Memory B cell (primary cell): ENCODE measurements at regions not wholly inside any gene's neighbourhood (a gene's known extent, or its start where the extent isn't known, plus 50 kb on each side); places are given as distances from the start of the nearest gene placed in this dataset.

Source experiments
- ATAC-seq: fragments of 150-1000 bp; cut with Tn5 transposase; 2 replicates; pipeline ENCODE4 v1.10.0; 2021; ENCODE audit warnings: low read depth, mild to moderate bottlenecking, moderate library complexity
- DNase-seq, 2 donors: peaks; one replicate each; pipeline ENCODE4 v3.0.0; 2022; ENCODE audit warnings: low spot score in 2 of 2
- H3K27ac Mint-ChIP-seq: one replicate; pipeline ENCODE4 v1.8.0; 2022; ENCODE audit warnings: mild to moderate bottlenecking, moderate library complexity, mixed read lengths
- H3K27me3 Mint-ChIP-seq: one replicate; pipeline ENCODE4 v1.8.0; 2022; ENCODE audit warnings: mixed read lengths
- H3K36me3 Mint-ChIP-seq: one replicate; pipeline ENCODE4 v1.8.0; 2022; ENCODE audit warnings: mild to moderate bottlenecking, mixed read lengths
- H3K4me1 Mint-ChIP-seq: one replicate; pipeline ENCODE4 v1.8.0; 2022; ENCODE audit warnings: mixed read lengths
- H3K4me3 Mint-ChIP-seq: one replicate; pipeline ENCODE4 v1.8.0; 2022; ENCODE audit warnings: mild to moderate bottlenecking, moderate library complexity, mixed read lengths
- H3K9me3 Mint-ChIP-seq: one replicate; pipeline ENCODE4 v1.8.0; 2022; ENCODE audit warnings: mixed read lengths

DNA sequence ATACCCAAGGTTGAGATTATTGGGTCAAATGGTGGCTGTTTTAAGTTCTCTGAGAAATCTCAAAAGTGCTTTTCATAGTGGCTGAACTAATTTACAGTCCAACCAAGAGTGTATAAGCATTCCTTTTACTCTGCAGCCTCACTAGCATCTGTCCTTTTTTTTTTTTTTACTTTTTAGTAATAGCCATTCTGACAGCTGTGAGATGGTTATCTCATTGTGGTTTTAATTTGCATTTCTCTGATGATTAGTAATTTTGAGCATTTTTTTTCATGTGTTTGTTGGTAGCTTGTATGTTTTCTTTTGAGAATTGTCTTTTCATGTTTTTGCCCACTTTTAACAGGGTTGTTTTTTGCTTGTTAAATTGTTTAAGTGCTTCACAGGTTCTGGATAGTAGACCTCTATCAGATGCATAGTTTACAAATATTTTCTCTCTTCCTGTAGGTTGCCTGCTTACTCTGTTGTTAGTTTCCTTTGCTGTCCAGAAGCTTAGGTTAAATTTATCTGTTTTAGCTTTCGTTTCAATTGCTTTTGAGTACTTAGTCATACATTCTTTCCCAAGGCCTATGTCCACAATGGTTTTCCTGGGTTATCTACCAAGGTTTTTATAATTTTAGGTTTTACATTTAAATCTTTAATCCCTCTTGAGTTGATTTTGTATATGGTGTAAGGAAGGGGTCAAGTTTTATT is 881.3 kb upstream of the SEL1L start:
- peaks cover 3% of the 10 kb centered on the region for H3K4me1 Mint-ChIP-seq
- H3K36me3 Mint-ChIP-seq, result no peaks in the 10 kb centered on the region
- no peak overlapping the region for H3K4me3 Mint-ChIP-seq
- ATAC-seq, result no peak
- H3K27me3 Mint-ChIP-seq, result no peaks in the 10 kb centered on the region
- no peak overlapping the region for H3K27ac Mint-ChIP-seq
- peaks cover 14% of the 10 kb centered on the region for H3K9me3 Mint-ChIP-seq
- no peak for DNase-seq

GRCh38 chr14:82419933-82420332 is 886.3 kb upstream of the SEL1L start:
- H3K27me3 Mint-ChIP-seq, result no peaks in the 10 kb centered on the region
- ATAC-seq (no peak), DNase-seq (no peak)
- peaks cover 9% of the 10 kb centered on the region for H3K9me3 Mint-ChIP-seq
- no peaks in the 10 kb centered on the region for H3K36me3 Mint-ChIP-seq
- no peak overlapping the region for H3K4me3 Mint-ChIP-seq
- H3K27ac Mint-ChIP-seq, result no peak overlapping the region
- H3K4me1 Mint-ChIP-seq, result no peaks in the 10 kb centered on the region

- H3K27me3 Mint-ChIP-seq, result no peaks in the 10 kb centered on the region
- H3K4me3 Mint-ChIP-seq, result no peak overlapping the region
- no peaks in the 10 kb centered on the region for H3K36me3 Mint-ChIP-seq
- H3K27ac Mint-ChIP-seq, result no peak overlapping the region
- peaks cover 9% of the 10 kb centered on the region for H3K9me3 Mint-ChIP-seq
- H3K4me1 Mint-ChIP-seq, result no peaks in the 10 kb centered on the region
- DNase-seq (no peak), ATAC-seq (no peak)
Observed at GRCh38 chr14:82420871-82421270, 887.2 kb upstream of the SEL1L start.

GRCh38 chr14:82421286-82421685 is 887.6 kb upstream of the SEL1L start:
- no peaks in the 10 kb centered on the region for H3K4me1 Mint-ChIP-seq
- peaks cover 9% of the 10 kb centered on the region for H3K9me3 Mint-ChIP-seq
- no peaks in the 10 kb centered on the region for H3K27me3 Mint-ChIP-seq
- no peaks in the 10 kb centered on the region for H3K36me3 Mint-ChIP-seq
- H3K27ac Mint-ChIP-seq, result no peak overlapping the region
- no peak for DNase-seq
- ATAC-seq, result no peak
- H3K4me3 Mint-ChIP-seq, result no peak overlapping the region

DNA sequence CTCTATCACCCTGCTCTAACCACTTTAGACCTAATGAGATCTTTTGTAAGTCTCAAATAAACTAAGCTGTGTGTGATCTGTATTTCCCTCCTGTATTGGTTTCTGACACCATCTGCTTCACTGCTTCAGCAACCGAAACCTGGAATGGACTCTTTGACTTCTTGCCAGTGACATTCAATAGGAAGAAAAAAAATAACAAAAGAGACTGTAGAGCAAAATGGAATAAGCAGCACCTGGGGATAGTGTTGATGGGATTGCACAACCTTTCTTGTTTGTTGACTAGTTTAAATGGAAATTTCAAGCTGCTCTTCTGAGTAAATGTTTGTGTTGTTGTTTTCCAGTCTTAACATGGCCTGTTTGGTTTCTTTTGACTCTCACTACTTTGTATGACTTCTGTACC is 888.6 kb upstream of the SEL1L start:
- DNase-seq (no peak), ATAC-seq (no peak)
- H3K27me3 Mint-ChIP-seq, result no peaks in the 10 kb centered on the region
- no peaks in the 10 kb centered on the region for H3K4me1 Mint-ChIP-seq
- H3K4me3 Mint-ChIP-seq, result no peak overlapping the region
- H3K9me3 Mint-ChIP-seq, result peaks cover 10% of the 10 kb centered on the region
- no peak overlapping the region for H3K27ac Mint-ChIP-seq
- no peaks in the 10 kb centered on the region for H3K36me3 Mint-ChIP-seq

- Mint-ChIP-seq H3K4me1 (no peaks in the 10 kb centered on the region), H3K4me3 (no peak overlapping the region), H3K9me3 (peaks cover 4% of the 10 kb centered on the region), H3K27ac (no peak overlapping the region), H3K36me3 (no peaks in the 10 kb centered on the region), H3K27me3 (no peaks in the 10 kb centered on the region)
- DNase-seq, result no peak
- ATAC-seq, result no peak
Observed at GRCh38 chr14:82425261-82425660, 891.6 kb upstream of the SEL1L start.

GRCh38 chr14:82431031-82431430 is 897.4 kb upstream of the SEL1L start:
- peaks cover 6% of the 10 kb centered on the region for H3K9me3 Mint-ChIP-seq
- no peak overlapping the region for H3K27ac Mint-ChIP-seq
- H3K4me3 Mint-ChIP-seq, result no peak overlapping the region
- DNase-seq (no peak), ATAC-seq (no peak)
- H3K36me3 Mint-ChIP-seq, result no peaks in the 10 kb centered on the region
- H3K4me1 Mint-ChIP-seq, result no peaks in the 10 kb centered on the region
- no peaks in the 10 kb centered on the region for H3K27me3 Mint-ChIP-seq

DNA sequence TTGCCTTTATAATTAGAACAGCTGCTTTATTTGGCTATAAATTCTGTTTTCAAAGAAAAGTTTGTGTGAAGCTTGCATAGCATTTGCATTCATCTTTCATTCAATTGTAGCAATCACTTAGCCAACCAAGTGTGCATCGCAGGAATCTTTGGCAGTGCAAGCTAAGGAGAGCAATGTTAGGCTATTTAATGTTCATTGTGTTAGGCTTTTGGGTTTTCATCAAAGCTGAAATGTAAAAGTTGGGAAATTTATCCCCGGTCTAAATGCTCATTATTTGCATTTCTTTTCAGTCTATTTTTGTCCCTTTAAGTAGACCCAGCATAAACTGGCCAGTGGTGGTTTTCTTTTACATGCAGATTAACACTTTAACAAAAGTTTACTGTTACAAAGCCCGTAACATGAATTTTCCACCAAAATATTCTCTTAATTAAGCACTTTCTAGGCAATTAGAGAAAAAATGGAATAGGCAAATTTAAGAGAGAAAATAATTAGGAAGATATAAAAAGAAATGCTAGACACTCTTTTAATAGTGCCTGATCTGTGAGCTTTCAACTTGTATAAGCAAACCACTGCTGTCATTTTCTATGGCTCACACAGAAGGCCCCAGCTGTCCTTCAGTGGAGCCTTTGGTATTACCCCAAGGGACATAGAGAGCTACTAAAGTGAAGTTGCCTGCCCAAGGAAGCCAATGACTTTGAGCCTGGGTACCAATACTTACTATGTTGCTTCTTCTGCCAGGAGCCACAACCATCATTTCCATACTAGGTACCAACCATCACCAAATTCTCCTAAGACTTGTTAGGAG is 898.9 kb upstream of the SEL1L start:
- H3K27ac Mint-ChIP-seq, result no peak overlapping the region
- H3K27me3 Mint-ChIP-seq, result no peaks in the 10 kb centered on the region
- H3K4me3 Mint-ChIP-seq, result no peak overlapping the region
- DNase-seq, result no peak
- ATAC-seq, result no peak
- H3K9me3 Mint-ChIP-seq, result peaks cover 8% of the 10 kb centered on the region
- no peaks in the 10 kb centered on the region for H3K4me1 Mint-ChIP-seq
- H3K36me3 Mint-ChIP-seq, result no peaks in the 10 kb centered on the region

DNA sequence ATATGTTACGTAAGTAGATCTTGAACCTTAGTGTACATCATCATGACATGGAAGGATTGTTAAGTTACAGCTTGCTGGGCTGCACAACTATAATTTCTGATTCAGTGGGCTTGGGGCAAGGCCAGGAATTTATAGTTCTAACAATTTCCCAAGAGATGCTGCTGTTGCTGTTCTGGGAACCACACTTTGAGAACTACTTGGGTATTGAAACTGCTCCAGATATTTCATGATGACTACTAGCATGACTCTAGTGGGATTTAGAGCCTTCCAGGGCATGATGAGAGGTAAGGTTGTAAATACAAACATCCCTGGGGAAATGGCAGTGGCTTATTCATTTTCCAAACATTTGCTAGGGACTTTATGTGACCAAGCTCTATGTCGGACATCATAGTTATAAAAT is 904.8 kb upstream of the SEL1L start:
- no peak for ATAC-seq
- H3K36me3 Mint-ChIP-seq, result no peaks in the 10 kb centered on the region

DNA sequence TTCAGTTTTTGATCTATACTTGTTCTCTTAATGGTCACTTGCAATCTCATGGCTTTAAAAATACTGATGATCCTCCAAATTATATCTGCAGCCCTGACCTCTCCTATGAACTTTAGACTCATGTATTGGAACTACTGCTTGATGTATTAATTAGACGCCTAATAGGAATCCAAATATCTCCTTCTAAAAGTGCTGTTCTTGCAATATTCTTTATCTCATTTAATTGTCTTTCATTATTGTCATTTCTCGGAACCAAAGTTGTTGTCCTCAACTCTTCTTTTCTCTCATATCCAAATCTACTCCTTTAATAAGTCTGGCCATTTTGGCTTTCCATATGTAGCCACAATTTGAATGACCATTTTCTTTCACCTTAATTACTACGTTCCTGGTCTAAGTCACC is 907.6 kb upstream of the SEL1L start:
- no peak overlapping the region for H3K4me3 Mint-ChIP-seq

More for the DNA sequence above, 904.8 kb upstream of the SEL1L start:
- H3K27me3 Mint-ChIP-seq, result no peaks in the 10 kb centered on the region
- no peak for DNase-seq
- no peak overlapping the region for H3K27ac Mint-ChIP-seq
- H3K9me3 Mint-ChIP-seq, result peaks cover 14% of the 10 kb centered on the region
- H3K4me1 Mint-ChIP-seq, result no peaks in the 10 kb centered on the region
- no peak overlapping the region for H3K4me3 Mint-ChIP-seq

DNA sequence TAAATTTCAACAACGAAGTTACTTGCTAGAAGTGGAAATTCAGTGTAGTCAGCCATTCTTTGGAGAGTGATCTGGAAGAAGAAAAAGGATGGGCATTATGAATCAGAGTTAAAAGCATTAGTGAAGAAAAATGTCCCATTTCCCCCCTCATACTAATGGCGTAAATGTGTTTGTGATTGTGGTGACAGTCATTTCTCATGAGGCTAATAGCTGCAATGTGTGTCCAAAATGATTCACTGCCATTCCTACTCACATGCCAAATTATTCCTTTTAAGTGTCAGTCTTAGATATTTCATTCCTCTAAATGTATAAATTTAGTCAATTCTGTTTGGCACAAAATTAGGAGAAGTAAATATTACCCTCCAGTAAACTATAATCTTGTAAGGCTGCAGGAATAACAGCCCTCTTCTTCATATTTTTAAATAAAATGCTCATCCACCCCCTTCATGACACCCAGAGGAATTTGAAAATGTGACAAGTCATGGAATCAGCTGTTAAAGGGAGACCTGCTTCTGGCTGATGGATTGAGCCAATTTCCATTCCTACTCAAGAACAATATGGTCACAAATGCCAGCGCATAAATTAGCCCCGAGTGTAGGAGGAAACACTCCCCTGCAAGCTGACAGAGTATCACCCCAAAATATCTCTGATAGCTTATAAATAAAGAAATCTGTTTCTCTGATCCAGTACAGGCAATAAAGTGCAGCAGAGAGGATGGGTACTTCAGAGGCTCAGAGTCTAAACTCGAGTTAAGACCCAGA is 912.3 kb upstream of the SEL1L start:
- no peak overlapping the region for H3K4me3 Mint-ChIP-seq
- H3K9me3 Mint-ChIP-seq, result peaks cover 10% of the 10 kb centered on the region
- no peak overlapping the region for H3K27ac Mint-ChIP-seq
- no peaks in the 10 kb centered on the region for H3K4me1 Mint-ChIP-seq
- no peak for ATAC-seq
- H3K27me3 Mint-ChIP-seq, result no peaks in the 10 kb centered on the region
- DNase-seq, result no peak
- no peaks in the 10 kb centered on the region for H3K36me3 Mint-ChIP-seq

More for the DNA sequence above, 907.6 kb upstream of the SEL1L start:
- no peak for ATAC-seq
- H3K27me3 Mint-ChIP-seq, result no peaks in the 10 kb centered on the region
- no peak for DNase-seq
- H3K27ac Mint-ChIP-seq, result no peak overlapping the region
- H3K9me3 Mint-ChIP-seq, result peaks cover 11% of the 10 kb centered on the region
- no peaks in the 10 kb centered on the region for H3K36me3 Mint-ChIP-seq
- H3K4me1 Mint-ChIP-seq, result no peaks in the 10 kb centered on the region

GRCh38 chr14:82447586-82447985 is 913.9 kb upstream of the SEL1L start:
- ATAC-seq (no peak), DNase-seq (no peak)
- H3K27me3 Mint-ChIP-seq, result no peaks in the 10 kb centered on the region
- no peaks in the 10 kb centered on the region for H3K4me1 Mint-ChIP-seq
- no peak overlapping the region for H3K4me3 Mint-ChIP-seq
- H3K36me3 Mint-ChIP-seq, result no peaks in the 10 kb centered on the region
- H3K9me3 Mint-ChIP-seq, result peaks cover 6% of the 10 kb centered on the region
- no peak overlapping the region for H3K27ac Mint-ChIP-seq

DNA sequence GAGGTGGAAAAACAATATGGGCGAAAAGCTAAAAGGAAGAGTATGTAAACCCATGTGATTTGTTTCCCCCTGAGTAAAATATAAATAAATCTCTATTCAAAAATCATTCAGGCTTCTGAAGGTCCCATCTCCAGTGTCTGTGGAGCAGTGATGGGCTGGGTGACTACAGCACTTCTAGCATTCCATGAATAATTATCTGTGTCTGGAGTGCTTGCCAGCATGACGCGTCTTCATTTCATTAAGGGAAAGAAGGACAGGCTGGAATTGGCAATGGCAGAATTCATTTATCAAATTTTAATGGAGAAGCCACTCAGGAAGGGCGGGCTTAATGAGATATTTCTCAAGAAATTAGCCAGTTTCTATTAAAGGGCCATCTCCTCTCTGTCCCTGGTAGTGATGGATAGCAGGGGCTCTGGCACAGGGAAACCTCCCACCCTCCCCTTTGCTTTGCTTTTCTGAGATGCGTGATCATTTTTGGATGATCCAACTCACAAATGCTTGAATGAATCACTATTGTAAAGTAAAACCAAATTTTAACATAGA is 916.3 kb upstream of the SEL1L start:
- H3K9me3 Mint-ChIP-seq, result peaks cover 6% of the 10 kb centered on the region
- H3K27me3 Mint-ChIP-seq, result no peaks in the 10 kb centered on the region
- H3K4me1 Mint-ChIP-seq, result no peaks in the 10 kb centered on the region

DNA sequence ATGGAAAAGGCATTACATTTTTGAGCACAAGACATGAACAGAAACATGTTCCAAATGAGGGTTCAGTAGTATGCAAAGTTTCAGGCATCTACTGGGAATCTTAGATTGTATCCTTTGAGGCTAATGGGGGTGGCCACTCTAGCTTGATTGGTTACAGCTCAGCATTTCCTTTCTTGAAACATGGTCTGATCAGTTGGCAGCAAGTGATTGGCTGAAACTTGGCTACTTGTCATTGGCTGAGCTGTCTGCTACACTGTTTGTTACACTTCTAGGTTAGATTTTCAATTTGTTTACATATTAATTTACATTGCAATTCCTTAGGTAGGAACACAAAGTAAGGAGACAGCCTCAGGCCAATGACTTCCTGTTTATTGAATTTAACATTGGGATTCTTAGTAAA is 918.0 kb upstream of the SEL1L start:
- no peak overlapping the region for H3K4me3 Mint-ChIP-seq
- DNase-seq, result no peak
- H3K4me1 Mint-ChIP-seq, result no peaks in the 10 kb centered on the region

More for the DNA sequence above, 916.3 kb upstream of the SEL1L start:
- DNase-seq, result no peak
- ATAC-seq, result no peak
- Mint-ChIP-seq H3K36me3 (no peaks in the 10 kb centered on the region), H3K27ac (no peak overlapping the region), H3K4me3 (no peak overlapping the region)

More for the DNA sequence above, 918.0 kb upstream of the SEL1L start:
- H3K9me3 Mint-ChIP-seq, result peaks cover 6% of the 10 kb centered on the region
- H3K27ac Mint-ChIP-seq, result no peak overlapping the region
- ATAC-seq, result no peak
- H3K36me3 Mint-ChIP-seq, result no peaks in the 10 kb centered on the region
- H3K27me3 Mint-ChIP-seq, result no peaks in the 10 kb centered on the region
